Fibroblast of the aortic adventitia (primary cell): ENCODE measurements at regions not wholly inside any gene's neighbourhood (a gene's known extent, or its start where the extent isn't known, plus 50 kb on each side); places are given as distances from the start of the nearest gene placed in this dataset.

Experiments
- DNase-seq: peaks from one replicate; pipeline ENCODE4 v3.0.0-alpha.2; 2010; ENCODE audit warnings: low read depth
- H3K4me3 ChIP-seq: 2 replicates; pipeline ENCODE4 v1.5.1; 2011; ENCODE audit warnings: low read depth, mild to moderate bottlenecking, control low read depth, low read length, moderate library complexity
- CTCF ChIP-seq: IDR thresholded peaks from 2 replicates; pipeline ENCODE4 v1.5.1; 2011; ENCODE audit warnings: mild to moderate bottlenecking, low read length, control low read depth, inconsistent platforms; ENCODE audit not compliant: insufficient read depth

- no peak for DNase-seq
- TF ChIP-seq CTCF = no peak
- H3K4me3 ChIP-seq = no peak overlapping the region
Observed at GRCh38 chr9:82784589-82784988, 278.4 kb downstream of the RASEF start.

- no peak overlapping the region for H3K4me3 ChIP-seq
- no peak for TF ChIP-seq CTCF
- DNase-seq = no peak
Observed at GRCh38 chr9:82789155-82789824, 273.7 kb downstream of the RASEF start.

- no peak overlapping the region for H3K4me3 ChIP-seq
- DNase-seq = no peak
- no peak for TF ChIP-seq CTCF
Observed at GRCh38 chr9:82790875-82791274, 272.1 kb downstream of the RASEF start.

- DNase-seq = no peak
- H3K4me3 ChIP-seq = no peak overlapping the region
- TF ChIP-seq CTCF = no peak
Observed at GRCh38 chr9:82791692-82792091, 271.2 kb downstream of the RASEF start.

- no peak overlapping the region for H3K4me3 ChIP-seq
- no peak for DNase-seq
- no peak for TF ChIP-seq CTCF
Observed at GRCh38 chr9:82797534-82797933, 265.4 kb downstream of the RASEF start.

- no peak for TF ChIP-seq CTCF
- no peak for DNase-seq
- no peak overlapping the region for H3K4me3 ChIP-seq
Observed at GRCh38 chr9:82799286-82799685, 263.7 kb downstream of the RASEF start.

- no peak for TF ChIP-seq CTCF
- no peak overlapping the region for H3K4me3 ChIP-seq
- no peak for DNase-seq
Observed at GRCh38 chr9:82805027-82805426, 257.9 kb downstream of the RASEF start.
